NCI-H748 (cell line): ENCODE measurements at regions not wholly inside any gene's neighbourhood (a gene's known extent, or its start where the extent isn't known, plus 50 kb on each side); places are given as distances from the start of the nearest gene placed in this dataset.

Experiments used
- DNase-seq: peaks from one replicate; lab custom pipeline; 2025; ENCODE audit not compliant: unreplicated experiment; lab: John Stamatoyannopoulos, UW

- no peak for DNase-seq
Observed at GRCh38 chr10:107701943-107702342, 537.4 kb upstream of the SORCS1 start.

- no peak for DNase-seq
Observed at GRCh38 chr10:107692072-107692471, 527.6 kb upstream of the SORCS1 start.

- no peak for DNase-seq
Observed at GRCh38 chr10:107689323-107689722, 524.8 kb upstream of the SORCS1 start.

GRCh38 chr10:107687701-107688100, 523.2 kb upstream of the SORCS1 start:
- DNase-seq: no peak

- no peak for DNase-seq
Observed at GRCh38 chr10:107686095-107686494, 521.6 kb upstream of the SORCS1 start.

GRCh38 chr10:107671960-107672359, 507.5 kb upstream of the SORCS1 start:
- no peak for DNase-seq

GRCh38 chr10:107666214-107666613, 501.7 kb upstream of the SORCS1 start:
- DNase-seq: no peak

GRCh38 chr10:107665459-107665858, 501.0 kb upstream of the SORCS1 start:
- DNase-seq: no peak

- DNase-seq: no peak
Observed at GRCh38 chr10:107657851-107658250, 493.3 kb upstream of the SORCS1 start.

GRCh38 chr10:107656932-107657331, 492.4 kb upstream of the SORCS1 start:
- no peak for DNase-seq

- DNase-seq: no peak
Observed at GRCh38 chr10:107653832-107654287, 489.4 kb upstream of the SORCS1 start.

- no peak for DNase-seq
Observed at GRCh38 chr10:107650939-107651338, 486.4 kb upstream of the SORCS1 start.

- DNase-seq: no peak
Observed at GRCh38 chr10:107649249-107649648, 484.7 kb upstream of the SORCS1 start.

- DNase-seq: no peak
Observed at GRCh38 chr10:107647462-107647861, 483.0 kb upstream of the SORCS1 start.

GRCh38 chr10:107631876-107632275, 467.4 kb upstream of the SORCS1 start:
- no peak for DNase-seq

- no peak for DNase-seq
Observed at GRCh38 chr10:107626862-107627261, 462.4 kb upstream of the SORCS1 start.

- no peak for DNase-seq
Observed at GRCh38 chr10:107623292-107623691, 458.8 kb upstream of the SORCS1 start.

GRCh38 chr10:107619139-107619538, 454.6 kb upstream of the SORCS1 start:
- no peak for DNase-seq

GRCh38 chr10:107618504-107618994, 454.0 kb upstream of the SORCS1 start:
- no peak for DNase-seq

- no peak for DNase-seq
Observed at GRCh38 chr10:107616463-107617410, 452.2 kb upstream of the SORCS1 start.

GRCh38 chr10:107616031-107616430, 451.5 kb upstream of the SORCS1 start:
- DNase-seq: no peak

- peak; percentile 83 for DNase-seq
Observed at GRCh38 chr10:107614939-107615685, 450.6 kb upstream of the SORCS1 start.
